LHCN-M2 (cell line): ENCODE measurements at regions not wholly inside any gene's neighbourhood (a gene's known extent, or its start where the extent isn't known, plus 50 kb on each side); places are given as distances from the start of the nearest gene placed in this dataset.
"Not testable (repeated sequence)": the region's sequence is repeated elsewhere in the genome, so short reads cannot be mapped to it uniquely, and the experiment has no call there.

Experiments used
- DNase-seq: peaks from one replicate; pipeline ENCODE4 v3.0.0-alpha.2; 2012; ENCODE audit warnings: low read depth

GRCh38 chr1:48084826-48085225 is 87.6 kb upstream of the TRABD2B start:
- no peak for DNase-seq

GRCh38 chr1:48082271-48082962 is 85.2 kb upstream of the TRABD2B start:
- no peak for DNase-seq

- no peak for DNase-seq
Measured at GRCh38 chr1:48080331-48081255, 83.4 kb upstream of the TRABD2B start.

- no peak for DNase-seq
Measured at GRCh38 chr1:48079096-48079495, 81.9 kb upstream of the TRABD2B start.

GRCh38 chr1:48077795-48078222 is 80.6 kb upstream of the TRABD2B start:
- no peak for DNase-seq

- DNase-seq: no peak
Measured at GRCh38 chr1:48076017-48076416, 78.8 kb upstream of the TRABD2B start.

GRCh38 chr1:48073798-48074530 is 76.8 kb upstream of the TRABD2B start:
- no peak for DNase-seq

- no peak for DNase-seq
Measured at GRCh38 chr1:48071513-48071912, 74.3 kb upstream of the TRABD2B start.

GRCh38 chr1:48070396-48070750 is 73.2 kb upstream of the TRABD2B start:
- no peak for DNase-seq

GRCh38 chr1:48069662-48070395 is 72.6 kb upstream of the TRABD2B start:
- DNase-seq: no peak

- no peak for DNase-seq
Measured at GRCh38 chr1:48068206-48068605, 71.0 kb upstream of the TRABD2B start.

- DNase-seq: no peak
Measured at GRCh38 chr1:48066936-48067335, 69.8 kb upstream of the TRABD2B start.

GRCh38 chr1:48064693-48065092 is 67.5 kb upstream of the TRABD2B start:
- DNase-seq: not testable (repeated sequence)

GRCh38 chr1:48062353-48062752 is 65.2 kb upstream of the TRABD2B start:
- no peak for DNase-seq

- DNase-seq: peak; percentile 22
Measured at GRCh38 chr1:48061162-48062136, 64.3 kb upstream of the TRABD2B start.

- DNase-seq: no peak
Measured at GRCh38 chr1:48059289-48059688, 62.1 kb upstream of the TRABD2B start.

GRCh38 chr1:48058135-48059025 is 61.2 kb upstream of the TRABD2B start:
- DNase-seq: no peak

- no peak for DNase-seq
Measured at GRCh38 chr1:48057249-48057648, 60.1 kb upstream of the TRABD2B start.
